HEK293 (cell line): ENCODE measurements at regions not wholly inside any gene's neighbourhood (a gene's known extent, or its start where the extent isn't known, plus 50 kb on each side); places are given as distances from the start of the nearest gene placed in this dataset.

Source experiments
- CTCF ChIA-PET: fragments of 350-600 bp; formaldehyde crosslinking; extraction: SDS; loops from one replicate; lab custom pipeline; 2021; ENCODE audit warnings: antibody characterized with exemption; lab: Yijun Ruan, JAX
- POLR2A ChIA-PET: fragments of 300-600 bp; formaldehyde crosslinking; extraction: SDS; loops from one replicate; lab custom pipeline; 2020; ENCODE audit warnings: antibody characterized with exemption, inconsistent platforms; lab: Yijun Ruan, JAX
- H3K27ac ChIP-seq: fragments of 200-500 bp; sonication (Bioruptor generic); 2 replicates; pipeline ENCODE4 v1.5.1; 2014; ENCODE audit warnings: low read depth, low read length, control low read depth, inconsistent platforms; ENCODE audit errors: extremely low read depth
- H3K36me3 ChIP-seq, 2 experiments: fragments of 200-500 bp in 1 of 2; sonication (Bioruptor generic) in 1 of 2; 1 replicate in 1 of 2; 2 replicates in 1 of 2; pipeline ENCODE4 v1.5.1; 2014 to 2017; ENCODE audit warnings: inconsistent platforms in 2 of 2, low read length in 2 of 2; ENCODE audit not compliant: control insufficient read depth in 2 of 2, insufficient read depth in 1 of 2
- H3K4me1 ChIP-seq: fragments of 200-500 bp; sonication (Bioruptor generic); 2 replicates; pipeline ENCODE4 v1.5.1; 2014; ENCODE audit warnings: mild to moderate bottlenecking, low read length, inconsistent platforms; ENCODE audit not compliant: control insufficient read depth, insufficient read depth
- H3K4me3 ChIP-seq: 2 replicates; pipeline ENCODE4 v1.5.1; 2011; ENCODE audit warnings: low read depth, mild to moderate bottlenecking, control low read depth, low read length, moderate library complexity
- H3K9me3 ChIP-seq: fragments of 200-500 bp; sonication (Bioruptor generic); 2 replicates; pipeline ENCODE4 v1.5.1; 2014; ENCODE audit warnings: low read depth, low read length, inconsistent platforms; ENCODE audit not compliant: control insufficient read depth, insufficient read depth
- BCL11A ChIP-seq: fragments of 450-650 bp; formaldehyde crosslinking; IDR thresholded peaks from 2 replicates; pipeline ENCODE4 v1.5.1; 2016; ENCODE audit warnings: low read depth, missing biosample characterization, missing genetic modification characterization
- OSR2 ChIP-seq: fragments of 450-650 bp; formaldehyde crosslinking; IDR thresholded peaks from 2 replicates; pipeline ENCODE4 v1.5.1; 2016; ENCODE audit warnings: missing biosample characterization, missing genetic modification characterization
- ZBTB20 ChIP-seq: fragments of 450-650 bp; formaldehyde crosslinking; IDR thresholded peaks from 2 replicates; pipeline ENCODE4 v1.5.1; 2016; ENCODE audit warnings: missing biosample characterization, missing genetic modification characterization
- ZBTB7A ChIP-seq: fragments of 450-650 bp; formaldehyde crosslinking; IDR thresholded peaks from 2 replicates; pipeline ENCODE4 v1.5.1; 2016; ENCODE audit warnings: low read depth, missing biosample characterization, missing genetic modification characterization
- ZFP69B ChIP-seq: fragments of 450-650 bp; formaldehyde crosslinking; IDR thresholded peaks from 2 replicates; pipeline ENCODE4 v1.5.1; 2016; ENCODE audit warnings: missing biosample characterization, missing genetic modification characterization
- ZIC2 ChIP-seq: fragments of 450-650 bp; formaldehyde crosslinking; IDR thresholded peaks from 2 replicates; pipeline ENCODE4 v1.5.1; 2016; ENCODE audit warnings: missing biosample characterization, missing genetic modification characterization
- ZNF2 ChIP-seq: fragments of 450-650 bp; formaldehyde crosslinking; IDR thresholded peaks from 2 replicates; pipeline ENCODE4 v1.5.1; 2016; ENCODE audit warnings: missing biosample characterization, missing genetic modification characterization
- ZNF26 ChIP-seq: fragments of 450-650 bp; formaldehyde crosslinking; IDR thresholded peaks from 2 replicates; pipeline ENCODE4 v1.5.1; 2016; ENCODE audit warnings: missing biosample characterization, missing genetic modification characterization
- ZNF394 ChIP-seq: fragments of 450-650 bp; formaldehyde crosslinking; IDR thresholded peaks from 2 replicates; pipeline ENCODE4 v1.5.1; 2016; ENCODE audit warnings: missing biosample characterization, missing genetic modification characterization, mild to moderate bottlenecking, moderate library complexity, borderline replicate concordance
- ZNF426 ChIP-seq: fragments of 450-650 bp; formaldehyde crosslinking; IDR thresholded peaks from 2 replicates; pipeline ENCODE4 v1.5.1; 2017; ENCODE audit warnings: missing biosample characterization, missing genetic modification characterization, mild to moderate bottlenecking, inconsistent platforms, moderate library complexity
- ZNF433 ChIP-seq: fragments of 450-650 bp; formaldehyde crosslinking; IDR thresholded peaks from 2 replicates; pipeline ENCODE4 v1.5.1; 2016; ENCODE audit warnings: missing biosample characterization, missing genetic modification characterization, low read depth
- ZNF513 ChIP-seq: fragments of 450-650 bp; IDR thresholded peaks from 2 replicates; pipeline ENCODE4 v1.5.1; 2018; ENCODE audit warnings: missing biosample characterization, missing genetic modification characterization
- ZNF560 ChIP-seq: fragments of 450-650 bp; formaldehyde crosslinking; IDR thresholded peaks from 2 replicates; pipeline ENCODE4 v1.5.1; 2017; ENCODE audit warnings: missing biosample characterization, missing genetic modification characterization, borderline replicate concordance
- ZNF580 ChIP-seq: fragments of 450-650 bp; formaldehyde crosslinking; IDR thresholded peaks from 2 replicates; pipeline ENCODE4 v1.5.1; 2016; ENCODE audit warnings: missing biosample characterization, missing genetic modification characterization
- ZNF610 ChIP-seq: fragments of 450-650 bp; formaldehyde crosslinking; IDR thresholded peaks from 2 replicates; pipeline ENCODE4 v1.5.1; 2016; ENCODE audit warnings: missing biosample characterization, missing genetic modification characterization, borderline replicate concordance
- ZNF626 ChIP-seq: fragments of 450-650 bp; sonication (Bioruptor Pico); formaldehyde crosslinking; IDR thresholded peaks from 2 replicates; pipeline ENCODE4 v1.5.1; 2018; ENCODE audit warnings: missing biosample characterization, missing genetic modification characterization, inconsistent platforms
- TF ChIP-seq, protein P1 (sequence below): fragments of 450-650 bp; formaldehyde crosslinking; IDR thresholded peaks from 2 replicates; pipeline ENCODE4 v1.5.0; 2017; ENCODE audit warnings: missing biosample characterization, missing genetic modification characterization, borderline replicate concordance

GRCh38 chr17:14750866-14751265, 450.0 kb downstream of the HS3ST3B1 start:
- no peak overlapping the region for H3K4me3 ChIP-seq
- POLR2A ChIA-PET: no interaction called here
- no peaks in the 10 kb centered on the region for H3K36me3 ChIP-seq
- TF ChIP-seq ZNF626 (tag by site-specific recombination) (no peak), ZNF560 (tag by site-specific recombination) (no peak), ZNF513 (no peak), ZNF394 (no peak), ZNF2 (tag by site-specific recombination) (no peak), ZBTB20 (tag by site-specific recombination) (no peak), ZNF426 (no peak)
- CTCF ChIA-PET: no interaction called here
- no peaks in the 10 kb centered on the region for H3K4me1 ChIP-seq
- H3K27ac ChIP-seq: no peak overlapping the region
- H3K9me3 ChIP-seq: no peaks in the 10 kb centered on the region

GRCh38 chr17:14749269-14749668, 448.4 kb downstream of the HS3ST3B1 start:
- Histone ChIP-seq H3K9me3 (no peaks in the 10 kb centered on the region), H3K4me3 (no peak overlapping the region), H3K4me1 (no peaks in the 10 kb centered on the region), H3K36me3 (no peaks in the 10 kb centered on the region), H3K27ac (no peak overlapping the region)
- CTCF ChIA-PET: interaction anchor here (0.6 kb wide), 1 partner anchor 11 kb away, joined by 3 read pairs; no protein-coding TSS in a partner anchor
- TF ChIP-seq, protein P1, sequence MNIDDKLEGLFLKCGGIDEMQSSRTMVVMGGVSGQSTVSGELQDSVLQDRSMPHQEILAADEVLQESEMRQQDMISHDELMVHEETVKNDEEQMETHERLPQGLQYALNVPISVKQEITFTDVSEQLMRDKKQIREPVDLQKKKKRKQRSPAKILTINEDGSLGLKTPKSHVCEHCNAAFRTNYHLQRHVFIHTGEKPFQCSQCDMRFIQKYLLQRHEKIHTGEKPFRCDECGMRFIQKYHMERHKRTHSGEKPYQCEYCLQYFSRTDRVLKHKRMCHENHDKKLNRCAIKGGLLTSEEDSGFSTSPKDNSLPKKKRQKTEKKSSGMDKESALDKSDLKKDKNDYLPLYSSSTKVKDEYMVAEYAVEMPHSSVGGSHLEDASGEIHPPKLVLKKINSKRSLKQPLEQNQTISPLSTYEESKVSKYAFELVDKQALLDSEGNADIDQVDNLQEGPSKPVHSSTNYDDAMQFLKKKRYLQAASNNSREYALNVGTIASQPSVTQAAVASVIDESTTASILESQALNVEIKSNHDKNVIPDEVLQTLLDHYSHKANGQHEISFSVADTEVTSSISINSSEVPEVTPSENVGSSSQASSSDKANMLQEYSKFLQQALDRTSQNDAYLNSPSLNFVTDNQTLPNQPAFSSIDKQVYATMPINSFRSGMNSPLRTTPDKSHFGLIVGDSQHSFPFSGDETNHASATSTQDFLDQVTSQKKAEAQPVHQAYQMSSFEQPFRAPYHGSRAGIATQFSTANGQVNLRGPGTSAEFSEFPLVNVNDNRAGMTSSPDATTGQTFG (tag by site-specific recombination): no peak
- TF ChIP-seq ZNF26 (tag by site-specific recombination): no peak
- TF ChIP-seq OSR2 (tag by site-specific recombination): no peak
- no peak for TF ChIP-seq ZIC2 (tag by site-specific recombination)
- no peak for TF ChIP-seq ZNF610 (tag by site-specific recombination)
- TF ChIP-seq ZNF580 (tag by site-specific recombination): no peak
- TF ChIP-seq BCL11A (tag by site-specific recombination): no peak
- TF ChIP-seq ZNF433: no peak
- TF ChIP-seq ZBTB7A (tag by site-specific recombination): no peak
- no peak for TF ChIP-seq ZFP69B (tag by site-specific recombination)
- POLR2A ChIA-PET: no interaction called here
